ENCODE measurements at regions not wholly inside any gene's neighbourhood (a gene's known extent, or its start where the extent isn't known, plus 50 kb on each side); places are given as distances from the start of the nearest gene placed in this dataset.

DNA sequence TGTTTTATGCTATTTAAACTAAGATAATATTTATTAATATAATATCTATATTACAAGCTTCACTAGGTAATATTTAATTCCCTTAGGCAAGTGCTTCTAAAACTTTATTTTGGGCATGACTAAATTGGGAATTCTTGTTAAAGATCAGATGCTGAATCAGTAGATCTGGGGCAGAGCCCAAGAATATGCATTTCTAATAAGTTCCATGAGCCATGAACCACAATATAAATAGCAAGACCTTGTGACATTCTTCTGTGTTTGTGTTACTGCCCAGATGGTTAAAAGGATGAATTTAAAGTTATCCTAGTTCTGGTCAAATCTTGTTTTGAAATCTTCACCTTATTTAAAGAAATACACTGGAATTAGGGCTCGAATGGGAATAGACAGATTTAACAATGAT, 258.4 kb upstream of the CACNA2D1 start:
- ChIA-PET POLR2A (no interaction called here), CTCF (no interaction called here)
- no peaks in the 10 kb centered on the region for H3K9me3 Mint-ChIP-seq
- no peak overlapping the region for H3K4me3 Mint-ChIP-seq
- DNase-seq: no peak
- no peaks in the 10 kb centered on the region for H3K36me3 Mint-ChIP-seq
- H3K4me1 Mint-ChIP-seq (ENCODE audit: low read depth): no peaks in the 10 kb centered on the region
- H3K27ac Mint-ChIP-seq: no peak overlapping the region
- intact Hi-C loops (cut with micrococcal nuclease): no loop called here
- H3K27me3 Mint-ChIP-seq: no peaks in the 10 kb centered on the region

GRCh38 chr7:82700741-82701140, 257.2 kb upstream of the CACNA2D1 start:
- Mint-ChIP-seq H3K9me3 (no peaks in the 10 kb centered on the region), H3K4me1 (ENCODE audit: low read depth) (no peaks in the 10 kb centered on the region), H3K36me3 (no peaks in the 10 kb centered on the region), H3K27me3 (no peaks in the 10 kb centered on the region), H3K27ac (no peak overlapping the region), H3K4me3 (no peak overlapping the region)
- ChIA-PET POLR2A (no interaction called here), CTCF (no interaction called here)
- DNase-seq: no peak
- intact Hi-C loops (cut with micrococcal nuclease): no loop called here

DNA sequence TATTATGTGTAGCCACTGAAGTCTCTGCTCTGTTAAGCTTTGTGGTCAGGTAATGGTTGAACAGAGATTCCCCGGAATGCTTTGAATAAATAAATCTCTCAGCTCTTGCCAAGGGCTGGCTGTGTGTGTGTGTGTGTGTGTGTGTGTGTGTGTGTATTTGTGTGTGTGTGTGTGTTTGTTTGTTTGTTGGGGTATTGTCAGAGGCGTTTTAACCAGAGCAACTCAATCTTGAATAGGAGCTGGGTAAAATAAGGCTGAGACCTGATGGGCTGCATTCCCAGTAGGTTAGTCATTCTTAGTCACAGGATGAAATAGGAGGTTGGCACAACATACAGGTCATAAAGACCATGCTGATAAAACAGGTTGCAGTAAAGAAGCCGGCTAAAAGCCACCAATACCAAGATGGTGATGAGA, 256.2 kb upstream of the CACNA2D1 start:
- no peak overlapping the region for H3K27ac Mint-ChIP-seq
- intact Hi-C loops (cut with micrococcal nuclease): no loop called here
- H3K36me3 Mint-ChIP-seq: no peaks in the 10 kb centered on the region
- no peak for DNase-seq
- H3K9me3 Mint-ChIP-seq: peaks cover under 1% of the 10 kb centered on the region
- POLR2A ChIA-PET: no interaction called here
- CTCF ChIA-PET: interaction anchor here (0.6 kb wide), 1 partner anchor 278 kb away, joined by 3 read pairs; no protein-coding TSS in a partner anchor
- no peak overlapping the region for H3K4me3 Mint-ChIP-seq
- no peaks in the 10 kb centered on the region for H3K4me1 Mint-ChIP-seq (ENCODE audit: low read depth)
- no peaks in the 10 kb centered on the region for H3K27me3 Mint-ChIP-seq

GRCh38 chr7:82697897-82698296, 254.3 kb upstream of the CACNA2D1 start:
- CTCF ChIA-PET: no interaction called here

GRCh38 chr7:82696631-82697030, 253.1 kb upstream of the CACNA2D1 start:
- intact Hi-C loops (cut with micrococcal nuclease): no loop called here
- no peaks in the 10 kb centered on the region for H3K4me1 Mint-ChIP-seq (ENCODE audit: low read depth)
- ChIA-PET CTCF (no interaction called here), POLR2A (no interaction called here)
- H3K27me3 Mint-ChIP-seq: no peaks in the 10 kb centered on the region
- H3K4me3 Mint-ChIP-seq: no peak overlapping the region
- H3K27ac Mint-ChIP-seq: no peak overlapping the region
- DNase-seq: no peak
- H3K36me3 Mint-ChIP-seq: no peaks in the 10 kb centered on the region
- H3K9me3 Mint-ChIP-seq: peaks cover 6% of the 10 kb centered on the region

More at GRCh38 chr7:82697897-82698296, 254.3 kb upstream of the CACNA2D1 start:
- DNase-seq: no peak
- Mint-ChIP-seq H3K36me3 (no peaks in the 10 kb centered on the region), H3K4me1 (ENCODE audit: low read depth) (no peaks in the 10 kb centered on the region), H3K27ac (no peak overlapping the region), H3K9me3 (peaks cover 6% of the 10 kb centered on the region), H3K27me3 (no peaks in the 10 kb centered on the region), H3K4me3 (no peak overlapping the region)
- POLR2A ChIA-PET: no interaction called here
- intact Hi-C loops (cut with micrococcal nuclease): no loop called here

- CTCF ChIA-PET: no interaction called here
- Mint-ChIP-seq H3K4me3 (no peak overlapping the region), H3K36me3 (no peaks in the 10 kb centered on the region)
Measured at GRCh38 chr7:82694022-82694421, 250.4 kb upstream of the CACNA2D1 start.

GRCh38 chr7:82690929-82691328, 247.4 kb upstream of the CACNA2D1 start:
- POLR2A ChIA-PET: no interaction called here
- intact Hi-C loops (cut with micrococcal nuclease): no loop called here
- Mint-ChIP-seq H3K4me1 (ENCODE audit: low read depth) (no peaks in the 10 kb centered on the region), H3K27me3 (no peaks in the 10 kb centered on the region), H3K36me3 (no peaks in the 10 kb centered on the region), H3K27ac (no peak overlapping the region), H3K4me3 (no peak overlapping the region), H3K9me3 (peaks cover 6% of the 10 kb centered on the region)
- CTCF ChIA-PET: no interaction called here
- no peak for DNase-seq

More at GRCh38 chr7:82694022-82694421, 250.4 kb upstream of the CACNA2D1 start:
- POLR2A ChIA-PET: no interaction called here
- no peak overlapping the region for H3K27ac Mint-ChIP-seq
- no peak for DNase-seq
- peaks cover 6% of the 10 kb centered on the region for H3K9me3 Mint-ChIP-seq
- no peaks in the 10 kb centered on the region for H3K4me1 Mint-ChIP-seq (ENCODE audit: low read depth)
- H3K27me3 Mint-ChIP-seq: no peaks in the 10 kb centered on the region
- intact Hi-C loops (cut with micrococcal nuclease): no loop called here

DNA sequence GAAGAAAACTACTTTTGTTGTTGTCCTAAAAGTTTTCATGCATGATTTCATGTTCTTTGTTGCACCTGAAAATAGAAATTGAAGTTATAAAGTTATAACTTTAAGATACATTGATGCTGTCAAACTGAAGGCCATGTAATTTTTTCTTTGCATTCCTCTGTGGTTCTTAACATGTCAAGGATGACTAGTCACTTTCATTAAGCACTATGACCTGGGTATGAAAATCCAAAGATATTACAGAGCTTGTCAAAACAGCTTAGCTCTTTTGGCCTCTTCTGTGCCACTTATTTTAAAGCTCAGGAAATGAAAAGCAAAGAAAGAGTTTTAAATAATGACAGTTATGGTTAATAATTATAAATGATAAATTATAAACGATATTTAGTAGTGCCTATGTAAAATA, 241.6 kb upstream of the CACNA2D1 start:
- intact Hi-C loops (cut with micrococcal nuclease): no loop called here
- DNase-seq: no peak
- Mint-ChIP-seq H3K27ac (no peak overlapping the region), H3K27me3 (no peaks in the 10 kb centered on the region), H3K4me3 (no peak overlapping the region), H3K9me3 (no peaks in the 10 kb centered on the region), H3K36me3 (no peaks in the 10 kb centered on the region), H3K4me1 (ENCODE audit: low read depth) (no peaks in the 10 kb centered on the region)
- CTCF ChIA-PET: no interaction called here
- POLR2A ChIA-PET: no interaction called here

- intact Hi-C loops (cut with micrococcal nuclease): no loop called here
- H3K4me1 Mint-ChIP-seq (ENCODE audit: low read depth): peaks cover 5% of the 10 kb centered on the region
Measured at GRCh38 chr7:82678716-82679115, 235.1 kb upstream of the CACNA2D1 start.

DNA sequence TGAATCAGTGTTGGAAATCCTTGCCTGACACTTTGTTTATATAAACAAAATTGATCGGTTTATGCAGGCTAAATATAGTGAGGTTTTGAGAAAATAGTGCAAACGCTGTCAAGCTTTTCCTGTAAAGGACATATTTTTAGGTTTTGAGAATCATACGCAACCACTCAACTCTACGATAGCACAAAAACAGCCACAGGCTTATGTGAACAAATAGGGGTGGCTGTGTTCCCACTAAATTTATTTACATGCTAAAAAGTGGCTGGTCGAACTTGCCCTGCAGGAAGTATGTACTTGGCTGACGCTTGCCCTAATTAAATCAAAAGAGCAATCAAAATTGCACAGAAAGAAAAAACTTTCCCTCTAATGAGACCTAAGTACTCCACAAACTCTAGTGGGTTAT, 234.7 kb upstream of the CACNA2D1 start:
- Mint-ChIP-seq H3K4me3 (no peak overlapping the region), H3K27ac (peak overlapping the region; percentile 60)
- CTCF ChIA-PET: no interaction called here

More at GRCh38 chr7:82678716-82679115, 235.1 kb upstream of the CACNA2D1 start:
- Mint-ChIP-seq H3K36me3 (no peaks in the 10 kb centered on the region), H3K9me3 (no peaks in the 10 kb centered on the region), H3K27me3 (no peaks in the 10 kb centered on the region), H3K4me3 (no peak overlapping the region), H3K27ac (peak overlapping the region; percentile 60)
- no peak for DNase-seq
- CTCF ChIA-PET: no interaction called here
- POLR2A ChIA-PET: no interaction called here

DNA sequence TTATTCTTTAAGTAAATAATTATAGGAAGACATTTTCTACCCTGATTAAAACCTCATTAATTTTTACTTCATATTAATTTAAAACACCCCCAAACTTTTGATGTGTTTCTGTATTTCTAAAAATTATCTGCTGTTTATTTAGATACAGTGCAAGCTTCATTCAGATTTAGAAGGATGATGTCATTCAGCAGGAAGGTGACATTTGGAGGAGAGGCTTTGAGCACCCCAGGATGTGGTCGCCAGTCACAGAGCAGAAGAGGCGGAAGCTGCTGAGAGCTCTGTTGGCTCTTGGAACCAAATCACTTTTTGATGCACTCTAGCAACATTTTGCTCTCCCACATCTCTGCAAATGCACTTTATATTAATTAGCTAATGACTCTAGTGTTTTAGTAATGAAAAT, 233.9 kb upstream of the CACNA2D1 start:
- intact Hi-C loops (cut with micrococcal nuclease): no loop called here
- no peak overlapping the region for H3K4me3 Mint-ChIP-seq
- H3K27ac Mint-ChIP-seq: peak overlapping the region; percentile 54
- POLR2A ChIA-PET: no interaction called here
- CTCF ChIA-PET: no interaction called here
- no peaks in the 10 kb centered on the region for H3K36me3 Mint-ChIP-seq
- H3K4me1 Mint-ChIP-seq (ENCODE audit: low read depth): peaks cover 5% of the 10 kb centered on the region
- H3K27me3 Mint-ChIP-seq: no peaks in the 10 kb centered on the region
- H3K9me3 Mint-ChIP-seq: no peaks in the 10 kb centered on the region
- peak; percentile 52 for DNase-seq

More for the DNA sequence above, 234.7 kb upstream of the CACNA2D1 start:
- Mint-ChIP-seq H3K36me3 (no peaks in the 10 kb centered on the region), H3K4me1 (ENCODE audit: low read depth) (peaks cover 5% of the 10 kb centered on the region), H3K27me3 (no peaks in the 10 kb centered on the region), H3K9me3 (no peaks in the 10 kb centered on the region)
- POLR2A ChIA-PET: no interaction called here
- no peak for DNase-seq
- intact Hi-C loops (cut with micrococcal nuclease): no loop called here

DNA sequence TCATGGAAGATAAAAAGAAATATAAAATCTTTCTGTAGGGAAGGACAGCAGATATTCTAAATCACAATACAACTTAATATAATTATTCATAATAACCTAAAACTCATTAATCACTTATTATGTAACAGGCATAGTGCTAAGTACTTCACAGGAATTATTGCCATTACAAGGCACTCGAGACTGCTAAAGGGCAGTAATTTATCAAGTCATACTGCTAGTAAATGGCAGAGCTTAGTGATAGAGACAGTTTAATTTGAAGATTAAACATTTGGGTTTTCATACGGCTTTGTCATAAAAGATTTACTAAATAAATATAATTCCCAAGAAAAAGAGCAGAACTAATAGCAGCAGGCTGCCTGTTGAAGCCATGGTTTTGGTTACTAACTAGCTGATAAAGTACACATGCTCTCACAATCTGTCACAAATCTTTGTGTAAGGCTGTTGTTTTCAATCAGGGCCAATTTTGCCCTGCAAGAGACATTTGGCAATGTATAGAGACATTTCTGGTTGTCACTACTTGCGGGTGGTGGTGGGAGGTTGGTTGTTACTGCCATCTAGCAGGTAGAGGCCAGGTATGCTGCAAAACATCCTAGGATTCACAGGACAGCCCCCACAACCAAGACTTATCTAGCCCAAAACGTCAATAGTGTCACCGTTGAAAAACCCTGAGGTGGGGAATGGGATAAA, 233.3 kb upstream of the CACNA2D1 start:
- peaks cover 5% of the 10 kb centered on the region for H3K4me1 Mint-ChIP-seq (ENCODE audit: low read depth)
- CTCF ChIA-PET: no interaction called here
- H3K36me3 Mint-ChIP-seq: no peaks in the 10 kb centered on the region
- no peak for DNase-seq
- no peaks in the 10 kb centered on the region for H3K27me3 Mint-ChIP-seq
- H3K4me3 Mint-ChIP-seq: no peak overlapping the region
- no peak overlapping the region for H3K27ac Mint-ChIP-seq
- intact Hi-C loops (cut with micrococcal nuclease): no loop called here
- POLR2A ChIA-PET: no interaction called here
- no peaks in the 10 kb centered on the region for H3K9me3 Mint-ChIP-seq

- POLR2A ChIA-PET: no interaction called here
- H3K4me3 Mint-ChIP-seq: no peak overlapping the region
- no peaks in the 10 kb centered on the region for H3K27me3 Mint-ChIP-seq
- H3K36me3 Mint-ChIP-seq: no peaks in the 10 kb centered on the region
- CTCF ChIA-PET: no interaction called here
- H3K27ac Mint-ChIP-seq: no peak overlapping the region
- intact Hi-C loops (cut with micrococcal nuclease): no loop called here
- no peaks in the 10 kb centered on the region for H3K9me3 Mint-ChIP-seq
- no peak for DNase-seq
- peaks cover 5% of the 10 kb centered on the region for H3K4me1 Mint-ChIP-seq (ENCODE audit: low read depth)
Measured at GRCh38 chr7:82675396-82675795, 231.8 kb upstream of the CACNA2D1 start.

All from activated CD4-positive, alpha-beta memory T cell treated with anti-CD3 and anti-CD28 coated beads for 36 hours (primary cell).